Aorta (tissue), 5 donors: ENCODE measurements at regions not wholly inside any gene's neighbourhood (a gene's known extent, or its start where the extent isn't known, plus 50 kb on each side); places are given as distances from the start of the nearest gene placed in this dataset.

ENCODE experiments used
- ATAC-seq: fragments of 200-7000 bp; cut with Tn5 transposase; one replicate; pipeline ENCODE4 v1.9.1; 2022; ENCODE audit warnings: moderate library complexity; ENCODE audit not compliant: low FRiP score
- DNase-seq, 2 donors: peaks; one replicate each; pipeline ENCODE4 v3.0.0-alpha.2; 2020
- H3K27ac ChIP-seq, 2 donors: one replicate each; pipeline ENCODE4 v1.5.1; 2013; ENCODE audit warnings: low read length in 2 of 2, mild to moderate bottlenecking in 2 of 2, moderate library complexity in 2 of 2, control low read depth in 1 of 2, inconsistent platforms in 1 of 2, low read depth in 1 of 2
- H3K27me3 ChIP-seq, 2 donors: one replicate each; pipeline ENCODE4 v1.6.1; 2013; ENCODE audit warnings: control low read depth in 1 of 2, low read length in 1 of 2, mild to moderate bottlenecking in 1 of 2, moderate library complexity in 1 of 2; ENCODE audit not compliant: insufficient read depth in 2 of 2, control insufficient read depth in 1 of 2
- H3K36me3 ChIP-seq, 2 donors: one replicate each; pipeline ENCODE4 v1.6.1; 2013; ENCODE audit warnings: control low read depth in 1 of 2, low read length in 1 of 2, mild to moderate bottlenecking in 1 of 2; ENCODE audit not compliant: insufficient read depth in 2 of 2, control insufficient read depth in 1 of 2
- H3K4me1 ChIP-seq, 2 donors: one replicate each; pipeline ENCODE4 v1.6.1; 2013; ENCODE audit warnings: low read length in 2 of 2, control low read depth in 1 of 2, mild to moderate bottlenecking in 1 of 2, moderate library complexity in 1 of 2; ENCODE audit not compliant: insufficient read depth in 2 of 2, control insufficient read depth in 1 of 2
- H3K4me3 ChIP-seq, 2 donors: one replicate each; pipeline ENCODE4 v1.5.1; 2013; ENCODE audit warnings: low read length in 2 of 2, control low read depth in 1 of 2, mild to moderate bottlenecking in 1 of 2
- H3K9me3 ChIP-seq: one replicate; pipeline ENCODE4 v1.6.1; 2013; ENCODE audit warnings: mild to moderate bottlenecking, low read length; ENCODE audit not compliant: control insufficient read depth
- WGBS, 2 donors: extraction: QIAGEN DNeasy Blood & Tissue Kit; methylation state at CpG; one replicate each; pipeline ENCODE4 v1.1.7; 2013; 5-methylcytosine and 5-hydroxymethylcytosine counted together
- intact Hi-C, 2 donors: fragments of 100-400 bp; cut with DNase I; formaldehyde crosslinking; loops; one replicate each; pipeline versions ENCODE4 v1.14.2 to v1.15.0; 2022
- donor health status: healthy with polysubstance abuse.
- donor health status: Bipolar disorder and iron deficiency.
- donor health status: DM: no; HTN: no; CAD: no.
- donor health status: DM: no; HTN: no; CAD: no.
- donor health status: DM: yes; HTN: yes; CAD: no.

DNA sequence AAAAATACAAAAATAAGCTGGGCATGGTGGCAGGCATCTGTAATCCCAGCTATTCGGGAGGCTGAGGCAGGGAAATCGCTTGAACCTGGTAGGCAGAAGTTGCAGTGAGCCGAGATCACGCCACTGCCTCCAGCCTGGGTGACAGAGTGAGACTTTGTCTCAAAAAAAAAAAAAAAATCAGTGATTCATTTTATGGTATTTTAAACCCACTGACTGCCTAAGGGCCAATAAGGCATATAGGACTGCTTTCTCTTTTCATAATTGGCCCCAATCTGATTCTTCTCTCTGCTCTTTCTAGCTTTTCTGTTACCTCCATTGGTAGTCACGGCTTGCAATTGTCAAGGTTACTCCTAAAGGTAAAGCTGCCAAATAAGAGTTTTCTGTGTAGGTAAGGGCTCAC lies 60.2 kb upstream of the ADGRF1 start:
- Histone ChIP-seq H3K4me1 (no peaks in the 10 kb centered on the region), H3K9me3 (no peaks in the 10 kb centered on the region), H3K4me3 (no peak overlapping the region), H3K27me3 (no peaks in the 10 kb centered on the region), H3K36me3 (no peaks in the 10 kb centered on the region), H3K27ac (no peak overlapping the region)
- intact Hi-C loops: no loop called here
- no peak for DNase-seq
- ATAC-seq: no peak
- WGBS, 2 donors: 93 to 97% methylated on average over 5 of the region's 5 CpGs

DNA sequence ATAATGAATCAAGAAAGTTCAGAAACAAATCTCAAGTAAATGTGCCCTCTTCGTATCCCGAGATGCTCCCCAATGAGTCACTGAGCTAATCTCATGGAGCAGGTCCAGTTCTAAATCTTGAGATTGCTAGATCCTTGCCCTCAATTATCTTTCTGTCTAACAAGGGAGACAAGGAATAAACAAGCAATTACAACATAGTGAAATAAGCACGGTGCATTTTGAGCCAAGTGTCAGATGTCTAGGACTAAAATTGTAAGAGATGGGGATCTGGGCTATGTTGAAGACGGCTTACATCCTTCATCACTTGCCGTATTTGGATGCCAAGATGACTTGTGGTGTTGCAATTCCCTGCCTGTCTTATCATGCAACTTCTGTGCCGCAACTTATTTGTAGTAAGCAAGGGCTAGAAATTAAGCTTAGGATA lies 56.5 kb upstream of the ADGRF1 start:
- no peaks in the 10 kb centered on the region for H3K36me3 ChIP-seq
- no peaks in the 10 kb centered on the region for H3K4me1 ChIP-seq
- no peaks in the 10 kb centered on the region for H3K27me3 ChIP-seq
- intact Hi-C loops: loop anchor here in 1 of 2 donors (10.0 kb wide), 1 partner anchor 206 kb away; the partner anchor contains the start of gene TNFRSF21
- H3K9me3 ChIP-seq: peaks cover 2% of the 10 kb centered on the region
- DNase-seq: no peak
- no peak overlapping the region for H3K27ac ChIP-seq
- ATAC-seq: peak; percentile 30
- H3K4me3 ChIP-seq: no peak overlapping the region
- 85 to 89% methylated on average over 6 of the region's 6 CpGs for WGBS, 2 donors

DNA sequence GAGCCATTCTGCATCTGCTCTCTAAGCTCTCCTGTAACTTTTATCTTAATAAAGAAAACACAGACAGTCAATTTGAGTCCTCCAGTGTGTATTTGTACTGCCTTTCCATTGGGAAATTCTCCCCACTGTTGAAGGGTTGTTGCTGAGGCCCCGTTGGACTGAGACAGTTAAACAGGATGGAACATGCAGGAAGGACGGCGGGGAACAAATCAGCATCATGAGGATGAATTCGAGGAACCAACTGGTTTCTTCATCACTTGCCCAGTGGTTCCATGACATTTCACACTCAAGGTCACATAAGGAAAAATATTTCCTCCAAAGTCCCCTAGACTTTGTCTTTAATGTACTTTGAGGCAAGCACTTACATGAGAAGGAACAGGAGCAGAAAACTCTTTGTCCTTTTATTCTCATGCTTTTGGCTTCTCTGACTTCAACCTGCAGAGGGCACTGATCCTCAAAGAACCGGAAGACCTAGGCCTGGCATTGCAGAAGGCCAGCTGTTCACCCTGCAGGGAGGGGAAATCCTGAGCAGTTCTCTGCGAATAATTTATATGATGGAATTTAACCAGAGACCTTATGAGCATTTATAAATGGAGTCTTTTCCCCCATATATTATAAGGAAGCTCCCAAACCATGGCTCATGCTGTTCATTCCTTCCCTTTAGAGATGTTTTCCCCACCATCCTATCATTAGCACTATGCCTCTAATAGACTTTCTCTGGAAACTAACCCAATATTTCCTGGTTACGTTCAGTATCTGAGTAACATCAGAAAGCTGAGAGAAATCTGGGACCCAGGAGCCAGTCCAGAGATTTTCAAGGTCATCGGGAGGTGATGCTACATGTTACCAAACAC lies 55.2 kb upstream of the ADGRF1 start:
- ATAC-seq (no peak), DNase-seq (peak; percentile 67 to 69)
- 51 to 63% methylated on average over 8 of the region's 8 CpGs for WGBS, 2 donors
- H3K27me3 ChIP-seq: no peaks in the 10 kb centered on the region
- H3K9me3 ChIP-seq: peaks cover 2% of the 10 kb centered on the region
- H3K36me3 ChIP-seq: no peaks in the 10 kb centered on the region
- no peaks in the 10 kb centered on the region for H3K4me1 ChIP-seq
- no peak overlapping the region for H3K4me3 ChIP-seq
- intact Hi-C loops: loop anchor here in 1 of 2 donors (10.0 kb wide), 1 partner anchor 207 kb away; the partner anchor contains the start of gene TNFRSF21
- no peak overlapping the region for H3K27ac ChIP-seq

GRCh38 chr6:47096211-47096895 lies 54.2 kb upstream of the ADGRF1 start:
- H3K27ac ChIP-seq: no peak overlapping the region
- H3K9me3 ChIP-seq: peaks cover 2% of the 10 kb centered on the region
- intact Hi-C loops: loop anchor here in 1 of 2 donors (10.0 kb wide), 1 partner anchor 208 kb away; the partner anchor contains the start of gene TNFRSF21
- no peaks in the 10 kb centered on the region for H3K27me3 ChIP-seq
- H3K4me3 ChIP-seq: no peak overlapping the region
- H3K4me1 ChIP-seq: no peaks in the 10 kb centered on the region
- H3K36me3 ChIP-seq: no peaks in the 10 kb centered on the region
- DNase-seq (no peak), ATAC-seq (no peak)
- 82 to 89% methylated on average over 9 of the region's 9 CpGs for WGBS, 2 donors

DNA sequence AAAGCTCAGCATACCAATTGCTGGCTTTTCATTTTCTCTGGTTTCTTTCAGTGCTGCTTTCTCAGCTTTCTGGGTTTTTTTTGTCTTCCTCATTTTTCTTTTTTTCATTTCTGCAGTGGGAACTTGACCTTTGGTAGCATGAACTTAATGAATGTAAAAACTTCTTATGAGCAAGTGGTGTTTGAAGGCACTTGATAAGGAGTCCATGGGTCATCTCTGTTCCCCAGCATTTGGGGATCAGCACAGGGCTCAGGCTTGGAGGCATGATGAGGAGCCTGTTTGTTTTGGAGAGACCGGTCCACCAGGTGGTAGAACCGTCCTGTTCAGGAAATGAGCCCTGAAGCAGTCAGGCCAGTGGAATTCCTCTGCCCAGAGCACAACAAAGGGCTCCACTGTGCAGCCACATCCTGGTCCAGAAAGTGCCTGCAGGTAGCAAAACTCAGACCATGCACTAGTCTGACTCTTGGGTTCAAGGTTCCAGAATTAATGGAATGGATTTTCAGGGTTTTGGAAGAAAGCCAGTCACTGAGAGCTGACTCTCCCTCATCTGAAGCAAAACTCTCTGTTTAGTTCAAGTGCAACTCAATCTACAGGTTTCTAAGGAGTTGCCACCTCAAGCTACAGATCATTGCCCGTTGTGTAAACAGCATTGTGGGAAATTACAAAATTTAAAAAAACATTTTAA lies 52.3 kb upstream of the ADGRF1 start:
- H3K4me1 ChIP-seq: no peaks in the 10 kb centered on the region
- H3K36me3 ChIP-seq: no peaks in the 10 kb centered on the region
- ATAC-seq (no peak), DNase-seq (no peak)
- H3K27me3 ChIP-seq: no peaks in the 10 kb centered on the region
- WGBS, 2 donors: 68 to 74% methylated on average over 3 of the region's 3 CpGs
- intact Hi-C loops: loop anchor here in 1 of 2 donors (10.0 kb wide), 1 partner anchor 210 kb away; the partner anchor contains the start of gene TNFRSF21
- H3K4me3 ChIP-seq: no peak overlapping the region
- H3K27ac ChIP-seq: no peak overlapping the region
- H3K9me3 ChIP-seq: peaks cover 2% of the 10 kb centered on the region

DNA sequence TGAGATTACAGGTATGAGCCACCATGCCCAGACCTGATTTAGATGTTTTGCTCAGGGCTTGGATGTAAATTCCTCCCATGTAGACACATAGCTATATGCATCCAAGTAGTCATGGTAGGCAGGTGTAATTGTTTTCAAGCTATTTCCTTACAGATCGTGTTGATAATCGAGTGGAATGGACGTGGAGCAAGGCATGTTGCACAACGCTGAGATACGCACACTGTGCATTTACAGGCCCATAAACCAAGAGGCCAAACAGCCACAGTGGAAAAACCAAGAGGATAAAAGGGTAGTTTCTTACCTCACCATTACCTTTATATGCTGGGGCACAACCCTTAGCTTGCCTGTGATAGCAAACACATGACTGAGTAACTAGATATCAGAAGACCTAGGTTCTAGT lies 51.0 kb upstream of the ADGRF1 start:
- Histone ChIP-seq H3K4me1 (no peaks in the 10 kb centered on the region), H3K9me3 (peaks cover 2% of the 10 kb centered on the region), H3K4me3 (no peak overlapping the region), H3K27me3 (no peaks in the 10 kb centered on the region), H3K36me3 (no peaks in the 10 kb centered on the region), H3K27ac (no peak overlapping the region)
- intact Hi-C loops: loop anchor here in 1 of 2 donors (10.0 kb wide), 1 partner anchor 212 kb away; the partner anchor contains the start of gene TNFRSF21
- ATAC-seq (no peak), DNase-seq (no peak)
- WGBS, 2 donors: 95% methylated on average over 5 of the region's 5 CpGs

DNA sequence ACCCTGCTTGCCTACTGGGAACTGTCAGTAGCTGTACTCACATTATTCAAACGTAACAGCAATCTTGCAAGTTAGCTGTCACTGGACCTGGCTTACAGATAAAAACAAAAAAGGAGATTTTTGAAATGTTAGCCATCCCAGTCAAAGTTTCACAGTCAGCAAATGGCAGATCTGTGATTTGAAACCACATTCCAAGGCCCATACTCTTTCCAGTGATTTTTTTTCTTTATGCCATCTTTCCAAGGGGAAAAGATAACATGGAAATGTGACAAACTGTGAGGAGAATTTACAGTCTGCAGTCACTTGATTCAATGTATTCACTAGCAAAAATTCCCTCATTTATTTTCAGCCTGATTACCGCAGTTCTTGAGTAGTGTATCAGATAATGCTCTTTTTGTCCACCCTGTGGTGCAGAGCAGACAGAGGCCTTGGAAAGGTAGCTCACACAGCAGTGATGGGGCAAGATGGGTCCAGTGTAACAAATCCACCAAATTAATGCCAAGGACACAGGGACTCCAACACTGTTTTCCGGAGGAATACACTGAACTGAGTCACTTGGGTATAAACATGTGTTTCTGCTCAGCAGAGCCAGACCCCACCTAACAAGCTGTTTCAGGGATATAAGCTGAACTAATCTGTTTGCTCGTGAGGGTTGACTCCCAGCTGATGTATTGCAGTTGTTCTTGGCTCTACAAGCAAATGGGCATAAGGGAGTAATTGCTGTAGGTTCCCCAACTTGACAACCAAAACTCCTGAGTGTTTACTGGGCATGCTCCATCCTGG lies 49.9 kb upstream of the ADGRF1 start:
- no peaks in the 10 kb centered on the region for H3K36me3 ChIP-seq
- intact Hi-C loops: loop anchor here in 1 of 2 donors (10.0 kb wide), 1 partner anchor 213 kb away; the partner anchor contains the start of gene TNFRSF21
- H3K4me3 ChIP-seq: no peak overlapping the region
- H3K27ac ChIP-seq: no peak overlapping the region
- peaks cover 2% of the 10 kb centered on the region for H3K9me3 ChIP-seq
- H3K4me1 ChIP-seq: no peaks in the 10 kb centered on the region
- ATAC-seq: no peak
- H3K27me3 ChIP-seq: no peaks in the 10 kb centered on the region
- 45 to 56% methylated on average over 4 of the region's 4 CpGs for WGBS, 2 donors
- no peak for DNase-seq
